SK-N-SH treated with all-trans-retinoic acid at 6 μM for 48 hours (cell line): ENCODE measurements at regions not wholly inside any gene's neighbourhood (a gene's known extent, or its start where the extent isn't known, plus 50 kb on each side); places are given as distances from the start of the nearest gene placed in this dataset.

Experiments
- ARNTL ChIP-seq: fragments of 450-650 bp; formaldehyde crosslinking; IDR thresholded peaks from 2 replicates; pipeline ENCODE4 v1.5.0; 2020; ENCODE audit warnings: low read depth, mild to moderate bottlenecking, moderate library complexity, borderline replicate concordance
- OSR1 ChIP-seq: fragments of 250-450 bp; sonication (Bioruptor Pico); IDR thresholded peaks from 2 replicates; pipeline ENCODE4 v1.8.0; 2022; ENCODE audit warnings: moderate library complexity, mild to moderate bottlenecking, inconsistent platforms
- RARB ChIP-seq: fragments of 250-450 bp; sonication (Bioruptor Pico); IDR thresholded peaks from 2 replicates; pipeline ENCODE4 v1.8.0; 2021; ENCODE audit warnings: mild to moderate bottlenecking, moderate library complexity
- SNAI2 ChIP-seq: fragments of 250-450 bp; sonication (Bioruptor Pico); IDR thresholded peaks from 2 replicates; pipeline ENCODE4 v1.5.0; 2020; ENCODE audit warnings: mild to moderate bottlenecking, moderate library complexity
- TCF4 ChIP-seq: fragments of 250-450 bp; sonication (Bioruptor Pico); IDR thresholded peaks from 2 replicates; pipeline ENCODE4 v1.8.0; 2021; ENCODE audit warnings: mild to moderate bottlenecking, moderate library complexity, borderline replicate concordance

DNA sequence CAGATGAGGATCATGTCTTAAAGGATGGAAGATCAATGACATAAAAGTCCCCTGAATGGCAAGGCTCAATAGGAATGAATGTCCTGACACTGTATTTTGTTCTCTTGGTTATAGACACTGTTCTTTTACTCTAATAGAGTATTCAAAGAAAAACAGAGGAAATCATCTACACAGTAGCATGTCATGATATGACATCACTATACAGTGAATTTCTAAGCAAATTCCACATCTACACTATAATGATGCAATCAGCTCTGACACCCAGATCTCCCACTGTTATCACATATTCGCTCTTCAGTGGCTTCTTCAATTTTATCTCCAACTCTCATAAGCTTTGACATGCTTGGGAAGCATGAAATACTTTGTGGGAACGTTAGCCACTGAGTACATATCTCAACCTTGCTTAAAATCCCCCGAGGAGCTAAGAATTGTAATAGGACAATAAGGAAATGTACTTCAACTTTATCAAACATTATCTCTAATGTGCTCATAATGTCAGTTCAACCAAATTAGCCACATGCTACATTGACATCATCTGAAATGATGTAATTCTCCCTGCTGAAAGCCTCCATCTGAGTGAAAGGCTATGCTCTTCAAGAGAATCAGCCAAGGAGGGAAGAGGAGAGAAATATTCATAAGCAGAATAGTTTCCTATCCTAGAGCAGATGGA is 139.6 kb upstream of the PTCHD1 start:
- TF ChIP-seq SNAI2, result no peak
- no peak for TF ChIP-seq ARNTL (CRISPR knock-in tag)
- TF ChIP-seq OSR1 (CRISPR knock-in tag), result no peak
- no peak for TF ChIP-seq TCF4 (CRISPR knock-in tag)
- TF ChIP-seq RARB, result no peak
